ENCODE measurements at regions not wholly inside any gene's neighbourhood (a gene's known extent, or its start where the extent isn't known, plus 50 kb on each side); places are given as distances from the start of the nearest gene placed in this dataset.
A peak's percentile ranks its signal among the peaks of the same experiment; 100 is the strongest.

- Histone ChIP-seq H3K36me3 (ENCODE audit: control insufficient read depth in 1 of 2, insufficient read depth in 2 of 2, low read length in 2 of 2) (no peaks in the 10 kb centered on the region), H3K79me2 (ENCODE audit: insufficient read depth, low read length) (no peaks in the 10 kb centered on the region), H3K9me2 (ENCODE audit: insufficient read depth) (no peaks in the 10 kb centered on the region), H2AFZ (ENCODE audit: low read depth, low read length, poor library complexity, severe bottlenecking) (peak overlapping the region; percentile 42), H4K20me1 (ENCODE audit: insufficient read depth) (no peaks in the 10 kb centered on the region), H3K9ac (ENCODE audit: low read length) (no peak overlapping the region), H3K27ac (ENCODE audit: low read depth, low read length) (no peak overlapping the region), H3K4me3 (replicated peaks in 1 of 2; ENCODE audit: low read depth in 1 of 2, low read length in 2 of 2) (no peak overlapping the region), H3K4me1 (ENCODE audit: control insufficient read depth in 1 of 2, insufficient read depth in 2 of 2, low read length in 2 of 2) (peaks cover 7 to 33% of the 10 kb centered on the region in 2 experiments), H3K9me3 (ENCODE audit: control insufficient read depth in 1 of 2, insufficient read depth in 1 of 2, low read depth in 1 of 2, low read length in 2 of 2) (no peaks in the 10 kb centered on the region), H3K27me3 (ENCODE audit: insufficient read depth, low read length) (no peaks in the 10 kb centered on the region), H3K4me2 (ENCODE audit: low read length) (no peak overlapping the region)
- intact Hi-C loops (cut with micrococcal nuclease): no loop called here
- ATAC-seq: no peak
- TF ChIP-seq POLR2A (IDR thresholded peaks at IDR 0.05; ENCODE audit: borderline replicate concordance, extremely low read depth, insufficient read depth, insufficient read length) (no peak), POLR2AphosphoS5 (IDR thresholded peaks at IDR 0.05; ENCODE audit: low read depth, low read length) (no peak), SIN3A (IDR thresholded peaks at IDR 0.05; ENCODE audit: low read depth) (no peak), EZH2phosphoT487 (IDR thresholded peaks at IDR 0.05; ENCODE audit: borderline replicate concordance) (no peak), JUND (IDR thresholded peaks at IDR 0.05) (no peak)
- TF ChIP-seq, protein P1, sequence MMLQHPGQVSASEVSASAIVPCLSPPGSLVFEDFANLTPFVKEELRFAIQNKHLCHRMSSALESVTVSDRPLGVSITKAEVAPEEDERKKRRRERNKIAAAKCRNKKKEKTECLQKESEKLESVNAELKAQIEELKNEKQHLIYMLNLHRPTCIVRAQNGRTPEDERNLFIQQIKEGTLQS (IDR thresholded peaks at IDR 0.05): no peak
- CTCF ChIA-PET: no interaction called here
- RAD21 ChIA-PET (ENCODE audit: low non-redundant PET in 1 of 2, low total read pairs in 2 of 2, uncharacterized antibody in 2 of 2, unreplicated experiment in 2 of 2): no interaction called here
- BruUV-seq (replicated peaks): no TSS peak
- POLR2A ChIA-PET: no interaction called here
- no peak for DNase-seq (ENCODE audit: low read depth, low spot score)
Observed at GRCh38 chr1:227390525-227390924, 72.2 kb upstream of the CDC42BPA start.

DNA sequence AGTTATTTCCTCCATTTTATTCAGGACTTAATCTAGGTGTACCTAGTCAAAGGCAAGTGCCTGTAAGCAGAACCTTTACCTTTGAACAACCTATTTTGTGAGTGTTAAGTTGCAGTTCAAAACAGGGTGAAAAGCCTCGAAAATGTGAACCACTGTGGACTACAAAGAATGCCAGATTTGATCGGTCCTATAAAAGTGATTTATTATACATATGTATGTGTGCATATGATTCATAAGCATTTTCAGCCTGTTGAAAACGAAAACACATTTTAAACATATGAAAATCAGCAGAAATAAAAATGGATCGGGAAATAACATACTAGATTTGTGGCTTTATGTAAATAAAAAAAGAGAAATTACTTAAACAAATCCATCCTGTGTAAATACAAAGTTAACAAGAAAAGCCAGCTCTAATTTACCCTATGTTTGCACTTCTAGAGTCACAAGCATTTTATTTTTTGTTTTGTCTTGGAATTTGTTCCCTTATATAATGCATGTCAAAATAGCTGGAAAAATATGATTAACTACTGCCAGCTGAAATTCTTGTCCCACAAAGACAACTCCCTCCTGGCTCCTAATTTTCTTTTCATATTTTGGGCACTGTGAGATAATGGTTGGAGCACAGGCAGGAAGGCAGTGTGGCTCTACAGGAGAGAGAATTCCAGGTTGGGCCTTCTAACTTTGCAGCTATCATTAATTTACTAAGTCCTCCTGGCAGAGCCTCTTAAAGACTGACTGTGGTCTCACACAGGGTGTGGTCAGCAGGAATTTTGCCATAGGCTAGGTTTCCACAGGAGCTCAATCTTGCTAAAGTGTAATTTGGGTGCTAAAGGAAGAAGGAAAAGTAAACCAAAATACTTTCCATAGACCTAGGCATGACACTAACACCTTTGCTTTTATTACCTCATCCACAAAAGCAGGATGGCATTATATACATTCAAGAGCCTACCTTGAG lies 70.2 kb upstream of the CDC42BPA start:
- BruUV-seq (replicated peaks): no TSS peak
- peak overlapping the region; percentile 34; the same call in 1 of the 2 replicates for H3K4me2 ChIP-seq (ENCODE audit: low read length)
- H3K4me3 ChIP-seq (replicated peaks in 1 of 2; ENCODE audit: low read depth in 1 of 2, low read length in 2 of 2): no peak overlapping the region
- H3K9me2 ChIP-seq (ENCODE audit: insufficient read depth): no peaks in the 10 kb centered on the region
- no peaks in the 10 kb centered on the region for H3K9me3 ChIP-seq (ENCODE audit: control insufficient read depth in 1 of 2, insufficient read depth in 1 of 2, low read depth in 1 of 2, low read length in 2 of 2)
- POLR2A ChIA-PET: interaction anchor here (0.6 kb wide), 1 partner anchor 945 kb away, joined by 3 read pairs; no protein-coding TSS in a partner anchor
- CTCF ChIA-PET: no interaction called here
- H3K27ac ChIP-seq (ENCODE audit: low read depth, low read length): no peak overlapping the region
- DNase-seq (ENCODE audit: low read depth, low spot score): no peak
- peaks cover 0 to 13% of the 10 kb centered on the region in 2 experiments; a peak in 3 of 4 replicates for H3K4me1 ChIP-seq (ENCODE audit: control insufficient read depth in 1 of 2, insufficient read depth in 2 of 2, low read length in 2 of 2)
- peak overlapping the region; percentile 75 for H2AFZ ChIP-seq (ENCODE audit: low read depth, low read length, poor library complexity, severe bottlenecking)
- H3K36me3 ChIP-seq (ENCODE audit: control insufficient read depth in 1 of 2, insufficient read depth in 2 of 2, low read length in 2 of 2): no peaks in the 10 kb centered on the region
- RAD21 ChIA-PET (ENCODE audit: low non-redundant PET in 1 of 2, low total read pairs in 2 of 2, uncharacterized antibody in 2 of 2, unreplicated experiment in 2 of 2): no interaction called here
- no peaks in the 10 kb centered on the region for H3K27me3 ChIP-seq (ENCODE audit: insufficient read depth, low read length)
- no peaks in the 10 kb centered on the region for H3K79me2 ChIP-seq (ENCODE audit: insufficient read depth, low read length)
- H3K9ac ChIP-seq (ENCODE audit: low read length): no peak overlapping the region; the same call in 1 of the 2 replicates
- ATAC-seq: peak; percentile 49
- intact Hi-C loops (cut with micrococcal nuclease): no loop called here
- no peaks in the 10 kb centered on the region for H4K20me1 ChIP-seq (ENCODE audit: insufficient read depth)
- TF ChIP-seq SRF (IDR thresholded peaks at IDR 0.05; ENCODE audit: low read depth): no peak
- TF ChIP-seq EGR1 (IDR thresholded peaks at IDR 0.05; ENCODE audit: low read depth): no peak
- no peak for TF ChIP-seq ELF1 (IDR thresholded peaks at IDR 0.05; ENCODE audit: borderline replicate concordance, low read depth)
- no peak for TF ChIP-seq ZNF274 (IDR thresholded peaks at IDR 0.05; ENCODE audit: low read depth, low read length)
- TF ChIP-seq, protein P2, sequence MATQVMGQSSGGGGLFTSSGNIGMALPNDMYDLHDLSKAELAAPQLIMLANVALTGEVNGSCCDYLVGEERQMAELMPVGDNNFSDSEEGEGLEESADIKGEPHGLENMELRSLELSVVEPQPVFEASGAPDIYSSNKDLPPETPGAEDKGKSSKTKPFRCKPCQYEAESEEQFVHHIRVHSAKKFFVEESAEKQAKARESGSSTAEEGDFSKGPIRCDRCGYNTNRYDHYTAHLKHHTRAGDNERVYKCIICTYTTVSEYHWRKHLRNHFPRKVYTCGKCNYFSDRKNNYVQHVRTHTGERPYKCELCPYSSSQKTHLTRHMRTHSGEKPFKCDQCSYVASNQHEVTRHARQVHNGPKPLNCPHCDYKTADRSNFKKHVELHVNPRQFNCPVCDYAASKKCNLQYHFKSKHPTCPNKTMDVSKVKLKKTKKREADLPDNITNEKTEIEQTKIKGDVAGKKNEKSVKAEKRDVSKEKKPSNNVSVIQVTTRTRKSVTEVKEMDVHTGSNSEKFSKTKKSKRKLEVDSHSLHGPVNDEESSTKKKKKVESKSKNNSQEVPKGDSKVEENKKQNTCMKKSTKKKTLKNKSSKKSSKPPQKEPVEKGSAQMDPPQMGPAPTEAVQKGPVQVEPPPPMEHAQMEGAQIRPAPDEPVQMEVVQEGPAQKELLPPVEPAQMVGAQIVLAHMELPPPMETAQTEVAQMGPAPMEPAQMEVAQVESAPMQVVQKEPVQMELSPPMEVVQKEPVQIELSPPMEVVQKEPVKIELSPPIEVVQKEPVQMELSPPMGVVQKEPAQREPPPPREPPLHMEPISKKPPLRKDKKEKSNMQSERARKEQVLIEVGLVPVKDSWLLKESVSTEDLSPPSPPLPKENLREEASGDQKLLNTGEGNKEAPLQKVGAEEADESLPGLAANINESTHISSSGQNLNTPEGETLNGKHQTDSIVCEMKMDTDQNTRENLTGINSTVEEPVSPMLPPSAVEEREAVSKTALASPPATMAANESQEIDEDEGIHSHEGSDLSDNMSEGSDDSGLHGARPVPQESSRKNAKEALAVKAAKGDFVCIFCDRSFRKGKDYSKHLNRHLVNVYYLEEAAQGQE (IDR thresholded peaks at IDR 0.05; ENCODE audit: low read depth): no peak
- no peak for TF ChIP-seq SIN3A (IDR thresholded peaks at IDR 0.05; ENCODE audit: low read depth)
- TF ChIP-seq, protein P1 (IDR thresholded peaks at IDR 0.05): no peak
- no peak for TF ChIP-seq EZH2phosphoT487 (IDR thresholded peaks at IDR 0.05; ENCODE audit: borderline replicate concordance)
- no peak for TF ChIP-seq POLR2A (IDR thresholded peaks at IDR 0.05; ENCODE audit: borderline replicate concordance, extremely low read depth, insufficient read depth, insufficient read length)
- TF ChIP-seq, protein P3, sequence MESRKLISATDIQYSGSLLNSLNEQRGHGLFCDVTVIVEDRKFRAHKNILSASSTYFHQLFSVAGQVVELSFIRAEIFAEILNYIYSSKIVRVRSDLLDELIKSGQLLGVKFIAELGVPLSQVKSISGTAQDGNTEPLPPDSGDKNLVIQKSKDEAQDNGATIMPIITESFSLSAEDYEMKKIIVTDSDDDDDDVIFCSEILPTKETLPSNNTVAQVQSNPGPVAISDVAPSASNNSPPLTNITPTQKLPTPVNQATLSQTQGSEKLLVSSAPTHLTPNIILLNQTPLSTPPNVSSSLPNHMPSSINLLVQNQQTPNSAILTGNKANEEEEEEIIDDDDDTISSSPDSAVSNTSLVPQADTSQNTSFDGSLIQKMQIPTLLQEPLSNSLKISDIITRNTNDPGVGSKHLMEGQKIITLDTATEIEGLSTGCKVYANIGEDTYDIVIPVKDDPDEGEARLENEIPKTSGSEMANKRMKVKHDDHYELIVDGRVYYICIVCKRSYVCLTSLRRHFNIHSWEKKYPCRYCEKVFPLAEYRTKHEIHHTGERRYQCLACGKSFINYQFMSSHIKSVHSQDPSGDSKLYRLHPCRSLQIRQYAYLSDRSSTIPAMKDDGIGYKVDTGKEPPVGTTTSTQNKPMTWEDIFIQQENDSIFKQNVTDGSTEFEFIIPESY (IDR thresholded peaks at IDR 0.05; ENCODE audit: extremely low read depth, insufficient replicate concordance, low read length): no peak
